SK-N-SH (cell line): ENCODE measurements at regions not wholly inside any gene's neighbourhood (a gene's known extent, or its start where the extent isn't known, plus 50 kb on each side); places are given as distances from the start of the nearest gene placed in this dataset.

Experiments used
- CTCF ChIA-PET: fragments of 300-600, 350-600 bp; formaldehyde crosslinking; extraction: SDS; loops from one replicate; lab custom pipeline; 2021; lab: Yijun Ruan, JAX
- POLR2A ChIA-PET: fragments of 350-600 bp; sonication (Branson Sonifier 250); formaldehyde crosslinking; extraction: SDS; loops from one replicate; lab custom pipeline; 2020; ENCODE audit warnings: antibody characterized with exemption, inconsistent platforms; lab: Yijun Ruan, JAX
- DNase-seq: peaks from one replicate; pipeline ENCODE4 v3.0.0; 2012
- H2AFZ ChIP-seq: fragments of 200-600 bp; sonication (generic); 2 replicates; pipeline ENCODE4 v1.8.1; 2016; ENCODE audit warnings: antibody characterized with exemption, mild to moderate bottlenecking, low read depth
- H3F3A ChIP-seq: fragments of 200-600 bp; sonication (generic); replicated peaks from 2 replicates; pipeline ENCODE3; 2016; ENCODE audit warnings: antibody characterized with exemption, mild to moderate bottlenecking; ENCODE audit not compliant: insufficient read depth
- H3K27ac ChIP-seq, 2 experiments: fragments of 200-500 bp in 1 of 2; fragments of 200-600 bp in 1 of 2; sonication (Bioruptor generic) in 1 of 2; sonication (generic), shearing (Covaris generic) in 1 of 2; 2 replicates each; pipeline versions ENCODE4 v1.5.1 to v1.6.1; 2014 to 2016; ENCODE audit warnings: low read depth in 2 of 2, inconsistent platforms in 1 of 2, low read length in 1 of 2, mild to moderate bottlenecking in 1 of 2, mixed read lengths in 1 of 2
- H3K27me3 ChIP-seq: fragments of 200-600 bp; sonication (generic), shearing (Covaris generic); 2 replicates; pipeline ENCODE4 v1.6.1; 2016; ENCODE audit warnings: mixed run types; ENCODE audit not compliant: insufficient read depth
- H3K36me3 ChIP-seq, 2 experiments: fragments of 200-500 bp in 1 of 2; fragments of 200-600 bp in 1 of 2; sonication (Bioruptor generic) in 1 of 2; sonication (generic) in 1 of 2; replicated peaks in 1 of 2; 2 replicates each; pipeline versions ENCODE3 to v1.5.1; 2014 to 2016; ENCODE audit warnings: low read length in 1 of 2, mild to moderate bottlenecking in 1 of 2; ENCODE audit not compliant: insufficient read depth in 2 of 2, control insufficient read depth in 1 of 2
- H3K4me1 ChIP-seq, 2 experiments: fragments of 200-500 bp in 1 of 2; fragments of 200-600 bp in 1 of 2; sonication (Bioruptor generic) in 1 of 2; sonication (generic), shearing (Covaris generic) in 1 of 2; 2 replicates each; pipeline versions ENCODE4 v1.5.1 to v1.6.1; 2014 to 2016; ENCODE audit warnings: low read depth in 1 of 2, low read length in 1 of 2, mixed run types in 1 of 2; ENCODE audit not compliant: insufficient read depth in 2 of 2, control insufficient read depth in 1 of 2
- H3K4me2 ChIP-seq: fragments of 200-600 bp; sonication (generic), shearing (Covaris generic); 2 replicates; pipeline ENCODE4 v1.6.1; 2017; ENCODE audit warnings: mixed run types
- H3K4me3 ChIP-seq, 2 experiments: fragments of 200-500 bp in 1 of 2; fragments of 200-600 bp in 1 of 2; sonication (Bioruptor generic) in 1 of 2; sonication (generic), shearing (Covaris generic) in 1 of 2; 2 replicates each; pipeline versions ENCODE4 v1.5.1 to v1.8.1; 2014 to 2016; ENCODE audit warnings: low read depth in 2 of 2, inconsistent platforms in 1 of 2, low read length in 1 of 2, mild to moderate bottlenecking in 1 of 2, mixed read lengths in 1 of 2, moderate library complexity in 1 of 2
- H3K79me2 ChIP-seq: fragments of 200-600 bp; sonication (generic); 2 replicates; pipeline ENCODE4 v1.8.1; 2017; ENCODE audit warnings: mild to moderate bottlenecking; ENCODE audit not compliant: insufficient read depth
- H3K9ac ChIP-seq: fragments of 200-600 bp; sonication (generic); 2 replicates; pipeline ENCODE4 v1.6.1; 2017; ENCODE audit warnings: mixed run types
- H3K9me2 ChIP-seq: fragments of 200-600 bp; sonication (generic); 2 replicates; pipeline ENCODE4 v1.6.1; 2017; ENCODE audit warnings: mixed run types
- H3K9me3 ChIP-seq: fragments of 200-600 bp; sonication (generic); 2 replicates; pipeline ENCODE4 v1.6.1; 2017; ENCODE audit warnings: mixed run types, mild to moderate bottlenecking, moderate library complexity
- H4K20me1 ChIP-seq: fragments of 200-600 bp; sonication (generic); 2 replicates; pipeline ENCODE4 v1.6.1; 2017; ENCODE audit warnings: mild to moderate bottlenecking, mixed run types; ENCODE audit not compliant: insufficient read depth
- CHD2 ChIP-seq: fragments of 150-350 bp; IDR thresholded peaks from 2 replicates; pipeline ENCODE4 v1.6.1; 2018; ENCODE audit warnings: low read length; ENCODE audit not compliant: partially characterized antibody
- FOXM1 ChIP-seq: IDR thresholded peaks from 2 replicates; pipeline ENCODE4 v1.4.0; 2012; ENCODE audit warnings: low read depth, mild to moderate bottlenecking
- GABPA ChIP-seq: IDR thresholded peaks from 2 replicates; pipeline ENCODE4 v1.4.0; 2012; ENCODE audit warnings: low read depth, mild to moderate bottlenecking
- MEF2A ChIP-seq: IDR thresholded peaks from 2 replicates; pipeline ENCODE4 v1.4.0; 2012; ENCODE audit warnings: low read depth, borderline replicate concordance
- POLR2AphosphoS5 ChIP-seq: IDR thresholded peaks from 2 replicates; pipeline ENCODE4 v1.6.1; 2012; ENCODE audit warnings: low read depth, low read length
- RAD21 ChIP-seq: IDR thresholded peaks from 2 replicates; pipeline ENCODE4 v1.6.1; 2012; ENCODE audit warnings: mild to moderate bottlenecking, low read length
- RFX5 ChIP-seq: IDR thresholded peaks from 2 replicates; pipeline ENCODE4 v1.6.1; 2012; ENCODE audit warnings: mild to moderate bottlenecking, improper control_type of control experiment, low read length
- TCF12 ChIP-seq: IDR thresholded peaks from 2 replicates; pipeline ENCODE4 v1.4.0; 2012
- USF2 ChIP-seq: fragments of 150-350 bp; IDR thresholded peaks from 2 replicates; pipeline ENCODE4 v1.6.1; 2017; ENCODE audit warnings: antibody characterized with exemption, low read length, low read depth, borderline replicate concordance
- ZBTB33 ChIP-seq: IDR thresholded peaks from 2 replicates; pipeline ENCODE4 v1.4.0; 2012; ENCODE audit warnings: low read depth, borderline replicate concordance
- WGBS: methylation state at CpG from one replicate; pipeline ENCODE4 v1.1.6; 2017; ENCODE audit warnings: low lambda C conversion rate; 5-methylcytosine and 5-hydroxymethylcytosine counted together
- TF ChIP-seq, protein P1 (sequence below): IDR thresholded peaks from 2 replicates; pipeline ENCODE4 v1.4.0; 2012; ENCODE audit warnings: low read depth

DNA sequence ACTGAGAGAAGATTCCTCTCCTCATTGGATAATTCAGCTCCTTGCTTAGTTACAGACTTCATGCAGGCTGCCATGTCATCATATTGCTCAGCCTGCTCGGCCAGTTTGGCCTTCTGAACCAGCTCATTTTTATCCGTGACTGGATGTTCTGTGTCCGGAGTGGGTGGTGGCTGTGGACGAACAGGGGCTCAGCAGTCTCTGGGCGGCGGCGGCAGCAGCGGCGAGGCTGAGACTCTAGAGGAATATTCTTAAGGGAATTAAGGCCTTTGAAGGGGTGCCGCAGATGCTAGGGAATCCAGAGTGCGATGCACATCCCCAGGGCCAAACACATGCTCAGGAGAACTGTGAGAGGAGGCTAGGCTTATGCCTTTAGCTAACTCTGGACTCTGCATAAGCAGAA, 97.9 kb upstream of the GYPC start:
- Histone ChIP-seq H3K4me2 (no peak overlapping the region), H3K36me3 (no peaks in the 10 kb centered on the region), H4K20me1 (no peaks in the 10 kb centered on the region), H3K4me1 (no peaks in the 10 kb centered on the region), H3K9me2 (no peaks in the 10 kb centered on the region), H2AFZ (no peak overlapping the region), H3K9me3 (no peaks in the 10 kb centered on the region), H3F3A (no peaks in the 10 kb centered on the region), H3K4me3 (no peak overlapping the region), H3K9ac (no peak overlapping the region)
- POLR2A ChIA-PET: no interaction called here
- WGBS: 21% methylated on average over 11 of the region's 11 CpGs
- no peak for DNase-seq
- no peak for TF ChIP-seq ZBTB33
- TF ChIP-seq, all 33 proteins: peak for 0
- CTCF ChIA-PET: no interaction called here
- Histone ChIP-seq H3K79me2 (no peaks in the 10 kb centered on the region), H3K27me3 (no peaks in the 10 kb centered on the region), H3K27ac (no peak overlapping the region)

DNA sequence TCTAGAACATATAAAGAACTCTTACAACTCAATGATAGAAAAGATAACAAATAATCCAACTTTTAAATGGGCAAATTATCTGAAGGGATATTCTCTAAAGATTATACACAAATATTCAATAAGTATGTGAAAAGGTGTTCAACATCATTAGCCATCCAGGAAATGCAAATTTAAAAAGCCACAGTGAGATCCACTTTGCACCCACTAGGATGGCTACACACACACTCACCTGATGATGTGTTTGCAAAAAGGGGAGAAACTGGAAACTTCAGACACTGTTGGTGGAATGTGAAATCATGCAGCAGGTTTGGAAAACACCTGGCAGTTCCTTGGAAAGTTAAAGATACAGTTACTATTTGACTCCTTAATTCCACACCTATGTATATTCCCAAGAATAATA, 87.2 kb upstream of the GYPC start:
- Histone ChIP-seq H3K36me3 (no peaks in the 10 kb centered on the region), H2AFZ (no peak overlapping the region), H3K9ac (no peak overlapping the region), H4K20me1 (no peaks in the 10 kb centered on the region), H3K9me3 (no peaks in the 10 kb centered on the region; the same call in 1 of the 2 replicates)
- no peak for DNase-seq
- no peak for TF ChIP-seq POLR2AphosphoS5
- TF ChIP-seq, protein P1, sequence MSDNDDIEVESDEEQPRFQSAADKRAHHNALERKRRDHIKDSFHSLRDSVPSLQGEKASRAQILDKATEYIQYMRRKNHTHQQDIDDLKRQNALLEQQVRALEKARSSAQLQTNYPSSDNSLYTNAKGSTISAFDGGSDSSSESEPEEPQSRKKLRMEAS: no peak
- TF ChIP-seq GABPA: no peak
- TF ChIP-seq RAD21: no peak
- no peak for TF ChIP-seq TCF12
- no peak for TF ChIP-seq MEF2A
- TF ChIP-seq RFX5: no peak
- no peak for TF ChIP-seq FOXM1
- no peak for TF ChIP-seq USF2
- no peak for TF ChIP-seq CHD2
- TF ChIP-seq, all 33 proteins: peak for 0
- ChIA-PET CTCF (no interaction called here), POLR2A (no interaction called here)
- H3K27ac ChIP-seq: no peak overlapping the region
- no peaks in the 10 kb centered on the region for H3K27me3 ChIP-seq
- H3K4me2 ChIP-seq: no peak overlapping the region
- no peak overlapping the region for H3K4me3 ChIP-seq
- no peaks in the 10 kb centered on the region for H3K79me2 ChIP-seq
- no peaks in the 10 kb centered on the region for H3K4me1 ChIP-seq
- H3K9me2 ChIP-seq: no peaks in the 10 kb centered on the region
- H3F3A ChIP-seq: no peaks in the 10 kb centered on the region
